GM19240 (cell line): ENCODE measurements at regions not wholly inside any gene's neighbourhood (a gene's known extent, or its start where the extent isn't known, plus 50 kb on each side); places are given as distances from the start of the nearest gene placed in this dataset.
"Not testable (repeated sequence)": the region's sequence is repeated elsewhere in the genome, so short reads cannot be mapped to it uniquely, and the experiment has no call there.

Source experiments
- DNase-seq: peaks from one replicate; pipeline ENCODE4 v3.0.0; 2011; ENCODE audit warnings: low spot score; ENCODE audit not compliant: insufficient read length

GRCh38 chr20:6339176-6339575, 216.3 kb upstream of the FERMT1 start:
- DNase-seq, result no peak

DNA sequence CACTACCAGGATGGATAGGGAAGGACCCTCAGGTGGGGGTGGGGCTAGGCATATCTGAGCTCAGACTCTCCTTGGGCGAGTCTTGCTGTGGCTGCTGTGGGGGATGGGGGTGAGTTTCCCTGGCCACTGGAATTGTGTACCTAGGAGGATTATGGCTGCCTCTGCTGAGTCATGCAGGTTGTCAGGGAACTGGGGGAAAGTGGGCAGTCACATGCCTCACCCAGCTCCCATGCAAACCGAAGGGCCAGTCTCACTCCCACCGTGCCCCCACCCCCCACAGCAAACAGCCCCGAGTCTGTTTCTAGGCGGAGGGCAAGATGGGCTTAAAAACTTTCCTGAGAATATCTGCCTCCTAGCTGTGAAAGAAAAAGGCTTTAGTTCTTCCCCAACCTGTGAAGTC, 210.3 kb upstream of the FERMT1 start:
- DNase-seq, result no peak

DNA sequence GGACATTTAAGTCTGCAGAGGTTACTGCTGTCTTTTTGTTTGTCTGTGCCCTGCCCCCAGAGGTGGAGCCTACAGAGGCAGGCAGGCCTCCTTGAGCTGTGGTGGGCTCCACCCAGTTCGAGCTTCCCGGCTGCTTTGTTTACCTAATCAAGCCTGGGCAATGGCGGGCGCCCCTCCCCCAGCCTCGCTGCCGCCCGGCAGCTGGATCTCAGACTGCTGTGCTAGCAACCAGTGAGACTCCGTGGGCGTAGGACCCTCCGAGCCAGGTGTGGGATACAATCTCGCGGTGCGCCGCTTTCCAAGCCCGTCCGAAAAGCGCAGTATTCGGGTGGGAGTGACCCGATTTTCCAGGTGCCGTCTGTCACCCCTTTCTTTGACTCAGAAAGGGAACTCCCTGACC, 198.4 kb upstream of the FERMT1 start:
- not testable (repeated sequence) for DNase-seq

GRCh38 chr20:6311841-6312655, 189.2 kb upstream of the FERMT1 start:
- no peak for DNase-seq

DNA sequence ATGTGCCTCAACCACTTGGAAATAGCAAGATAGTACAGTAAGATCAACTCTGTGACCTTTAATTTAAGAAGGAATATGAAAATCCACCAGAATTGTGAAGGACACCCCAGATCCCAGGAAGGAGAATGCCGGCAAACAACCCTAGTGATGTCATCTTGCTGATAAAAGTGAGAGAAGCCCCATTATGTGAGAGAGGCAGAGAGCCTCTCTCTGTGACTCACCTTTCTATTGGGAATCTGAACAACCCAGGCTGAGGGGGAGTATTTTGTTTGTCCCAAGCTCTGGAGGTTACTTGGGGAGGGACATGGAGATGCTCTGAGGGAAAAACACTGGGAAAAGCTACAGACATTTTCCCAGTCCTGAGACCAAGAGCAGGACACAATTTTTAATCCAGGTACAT, 188.3 kb upstream of the FERMT1 start:
- no peak for DNase-seq

DNA sequence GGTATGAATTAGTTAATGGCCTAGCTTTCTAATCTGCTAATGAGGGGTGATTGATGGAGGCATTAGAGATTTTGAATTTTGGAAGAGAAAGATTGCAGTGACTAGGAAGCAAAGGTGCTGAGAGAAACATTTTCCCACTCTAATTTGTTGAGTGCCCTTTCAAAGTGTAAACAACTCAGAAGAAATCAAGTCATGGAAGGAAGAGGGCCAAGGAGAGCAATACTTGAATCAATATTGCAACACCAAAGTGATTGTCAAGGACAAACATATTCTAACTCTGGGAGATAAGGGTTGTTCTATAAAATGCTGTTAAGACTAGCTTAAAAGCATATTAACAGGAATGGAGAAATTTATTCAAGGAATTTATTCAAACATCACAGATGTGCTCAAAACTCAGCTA, 182.7 kb upstream of the FERMT1 start:
- DNase-seq, result no peak

DNA sequence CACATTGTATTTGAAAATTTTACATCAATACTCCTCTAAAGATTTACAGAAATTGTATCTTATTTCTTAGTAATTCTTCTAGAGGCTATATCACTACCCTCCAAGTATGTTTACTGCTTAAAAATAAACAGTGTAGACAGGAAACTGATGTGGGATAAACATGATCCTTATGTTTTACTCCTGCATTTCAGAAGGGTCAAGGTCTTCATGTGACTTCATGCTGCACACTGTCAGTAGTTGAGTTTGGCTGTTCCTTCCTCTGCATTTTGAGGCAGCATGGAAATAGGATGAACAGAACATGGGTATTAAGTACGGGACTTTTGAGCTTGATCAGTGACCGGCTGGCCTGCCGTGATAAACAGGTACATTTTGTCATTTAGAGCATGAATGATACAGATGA, 179.2 kb upstream of the FERMT1 start:
- no peak for DNase-seq

DNA sequence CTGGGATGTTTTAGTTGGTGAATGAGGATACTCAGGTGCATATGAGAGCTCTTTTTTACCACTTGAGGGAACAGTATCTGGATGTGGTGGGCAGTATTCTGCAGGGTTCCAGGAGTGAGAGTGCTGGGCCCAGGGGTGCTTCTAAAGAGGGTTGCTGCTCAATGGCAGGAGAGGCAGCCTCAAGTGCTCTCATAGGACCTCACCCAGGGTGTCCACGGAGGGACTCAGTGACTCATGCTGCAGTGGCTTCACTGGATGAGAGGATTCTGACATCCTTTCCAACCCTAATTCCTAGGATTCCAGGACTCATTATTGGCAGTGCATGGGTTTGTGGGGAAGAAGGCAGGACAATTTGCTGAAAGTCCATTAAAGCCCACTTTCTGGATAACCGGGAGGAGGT, 176.6 kb upstream of the FERMT1 start:
- no peak for DNase-seq

GRCh38 chr20:6298049-6298448, 175.2 kb upstream of the FERMT1 start:
- no peak for DNase-seq

DNA sequence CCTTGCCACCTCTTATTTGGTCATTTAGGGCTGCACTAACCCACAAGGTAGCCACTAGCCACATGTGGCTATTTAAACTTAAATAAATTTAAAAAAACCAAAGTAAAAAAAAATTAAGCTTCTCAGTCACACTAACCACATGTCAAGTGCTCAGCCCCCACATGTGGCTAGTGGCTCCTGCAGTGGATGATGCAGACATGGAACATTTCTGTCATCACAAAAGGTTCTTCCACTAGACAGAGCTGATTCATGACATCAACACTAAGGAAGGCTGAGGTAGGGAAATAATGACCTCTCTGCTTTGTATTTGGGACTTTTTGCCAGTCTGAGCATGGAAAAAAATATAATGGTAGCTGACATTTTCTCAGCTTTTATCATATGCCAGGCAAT, 173.0 kb upstream of the FERMT1 start:
- DNase-seq, result no peak

GRCh38 chr20:6295127-6295866, 172.5 kb upstream of the FERMT1 start:
- DNase-seq, result no peak

- DNase-seq, result no peak
These were observed 164.6 kb upstream of the FERMT1 start for GRCh38 chr20:6287471-6287870.

GRCh38 chr20:6282642-6283041, 159.8 kb upstream of the FERMT1 start:
- no peak for DNase-seq

DNA sequence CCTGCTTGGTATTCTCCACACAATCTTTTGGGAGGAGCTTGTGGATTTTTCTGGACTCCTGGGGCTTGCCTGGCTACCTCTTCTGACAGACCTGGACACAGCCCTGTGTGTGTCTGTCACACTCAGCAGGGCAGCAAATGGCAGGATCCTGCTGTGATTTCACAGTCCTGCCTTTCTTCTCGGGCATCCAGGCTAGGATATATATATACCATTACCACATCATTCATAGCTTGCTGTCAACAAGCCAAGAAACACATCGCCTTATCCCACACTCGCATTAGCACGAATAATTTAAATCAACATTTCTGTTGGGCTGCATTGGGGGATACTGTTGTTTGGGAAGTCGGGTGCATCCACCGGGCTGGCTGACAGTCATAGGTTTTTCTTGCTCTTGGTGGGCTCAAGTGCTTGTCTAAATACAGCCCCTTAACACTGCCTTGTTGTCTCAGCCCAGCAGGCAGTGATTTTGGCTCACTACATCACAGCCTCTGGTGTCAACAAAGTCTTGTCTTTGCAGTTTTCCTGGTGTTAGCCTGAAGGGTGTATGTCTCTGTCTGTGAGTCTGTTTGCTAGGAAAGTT, 154.9 kb upstream of the FERMT1 start:
- no peak for DNase-seq

- not testable (repeated sequence) for DNase-seq
These were observed 147.6 kb upstream of the FERMT1 start for GRCh38 chr20:6270404-6270803.

- DNase-seq, result no peak
These were observed 146.5 kb upstream of the FERMT1 start for GRCh38 chr20:6269168-6269873.

DNA sequence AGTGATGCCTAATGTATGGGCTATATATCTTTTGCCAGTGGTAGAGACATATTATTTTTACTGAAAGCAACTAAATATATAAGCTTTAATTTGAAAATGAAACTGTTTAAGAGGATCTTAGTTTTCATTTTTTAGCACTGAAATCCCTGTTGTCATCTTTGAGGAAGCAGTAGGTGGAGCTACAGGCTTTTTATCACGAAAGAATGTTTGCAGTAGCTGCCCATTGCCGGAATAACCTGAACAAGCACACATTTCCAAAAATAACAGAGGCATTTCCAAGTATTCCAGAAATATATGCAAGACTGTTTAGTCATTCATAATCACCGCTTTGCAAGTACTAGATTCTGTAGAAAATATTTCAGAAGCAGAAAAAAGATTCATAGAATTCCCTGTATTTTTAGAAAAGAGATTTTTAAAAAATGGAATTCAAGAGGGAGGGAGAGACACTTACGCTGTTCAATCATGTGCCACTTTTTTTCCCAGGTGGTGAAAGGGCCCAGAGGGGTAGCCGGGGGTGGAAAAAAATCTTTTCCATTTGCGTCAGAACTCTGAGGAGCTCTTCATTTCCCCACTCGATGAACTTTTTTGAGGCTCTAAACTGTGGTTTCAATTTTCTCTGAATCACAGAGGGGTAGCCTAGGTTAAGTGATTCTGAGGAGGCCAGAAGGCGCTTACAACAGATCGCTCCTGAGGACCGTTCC, 142.5 kb upstream of the FERMT1 start:
- DNase-seq, result no peak

GRCh38 chr20:6253396-6253795, 130.6 kb upstream of the FERMT1 start:
- DNase-seq, result no peak

- no peak for DNase-seq
These were observed 122.6 kb upstream of the FERMT1 start for GRCh38 chr20:6245436-6245835.

GRCh38 chr20:6241591-6241990, 118.8 kb upstream of the FERMT1 start:
- DNase-seq, result no peak

DNA sequence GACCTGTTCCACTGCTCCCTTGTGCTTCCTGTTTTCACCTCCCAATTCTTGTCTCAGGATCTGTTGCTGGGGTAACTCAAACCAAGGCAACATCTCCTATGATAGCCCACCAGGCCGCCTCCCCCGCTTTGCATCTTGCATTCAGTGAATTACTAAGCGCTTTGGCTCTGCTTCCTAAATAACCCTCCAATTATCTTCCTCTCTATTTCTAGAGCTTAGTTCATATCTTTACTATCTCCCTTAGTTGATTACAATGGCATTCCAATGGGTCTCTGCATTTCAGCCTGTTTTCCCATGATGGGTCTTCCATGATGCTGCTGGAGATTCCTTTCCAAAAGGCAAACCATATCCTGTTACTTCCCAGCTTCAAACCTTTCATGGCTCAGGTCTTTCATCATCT, 117.2 kb upstream of the FERMT1 start:
- DNase-seq, result no peak
